GM23248 (cell line): ENCODE measurements at regions not wholly inside any gene's neighbourhood (a gene's known extent, or its start where the extent isn't known, plus 50 kb on each side); places are given as distances from the start of the nearest gene placed in this dataset.

ENCODE experiments used
- DNase-seq: peaks from one replicate; pipeline ENCODE4 v3.0.0-alpha.2; 2015
- H2AFZ ChIP-seq: fragments of 200-600 bp; sonication (generic); 2 replicates; pipeline ENCODE4 v1.6.1; 2016; ENCODE audit warnings: antibody characterized with exemption
- H3F3A ChIP-seq: fragments of 200-600 bp; sonication (generic); 2 replicates; pipeline ENCODE4 v1.6.1; 2016; ENCODE audit warnings: mild to moderate bottlenecking, antibody characterized with exemption, mixed run types; ENCODE audit not compliant: insufficient read depth
- H3K27ac ChIP-seq: fragments of 200-600 bp; sonication (generic); 2 replicates; pipeline ENCODE4 v1.5.1; 2016; ENCODE audit warnings: mild to moderate bottlenecking
- H3K27me3 ChIP-seq: fragments of 200-600 bp; sonication (generic); replicated peaks from 2 replicates; pipeline ENCODE4 v1.6.1; 2016; ENCODE audit warnings: mild to moderate bottlenecking; ENCODE audit not compliant: insufficient read depth
- H3K36me3 ChIP-seq: fragments of 200-600 bp; sonication (generic); 2 replicates; pipeline ENCODE4 v1.6.1; 2016; ENCODE audit warnings: low read depth, mild to moderate bottlenecking
- H3K4me1 ChIP-seq: fragments of 200-600 bp; sonication (generic); 2 replicates; pipeline ENCODE4 v1.6.1; 2016; ENCODE audit warnings: mild to moderate bottlenecking; ENCODE audit not compliant: insufficient read depth
- H3K4me2 ChIP-seq: fragments of 200-600 bp; sonication (generic); one replicate; pipeline ENCODE4 v1.6.1; 2016; ENCODE audit warnings: mild to moderate bottlenecking; ENCODE audit not compliant: unreplicated experiment
- H3K4me3 ChIP-seq: fragments of 200-600 bp; sonication (generic); 2 replicates; pipeline ENCODE4 v1.5.1; 2016; ENCODE audit warnings: mild to moderate bottlenecking
- H3K79me2 ChIP-seq: fragments of 200-600 bp; sonication (generic); 2 replicates; pipeline ENCODE4 v1.6.1; 2016; ENCODE audit warnings: mild to moderate bottlenecking; ENCODE audit not compliant: insufficient read depth
- H3K9ac ChIP-seq: fragments of 200-600 bp; sonication (generic); 2 replicates; pipeline ENCODE4 v1.6.1; 2016; ENCODE audit warnings: mild to moderate bottlenecking
- H3K9me2 ChIP-seq: fragments of 200-600 bp; sonication (generic); 2 replicates; pipeline ENCODE4 v1.6.1; 2016; ENCODE audit warnings: mixed run types, mild to moderate bottlenecking, moderate library complexity; ENCODE audit not compliant: insufficient read depth
- H3K9me3 ChIP-seq: fragments of 200-600 bp; sonication (generic); one replicate; pipeline ENCODE4 v1.6.1; 2017; ENCODE audit warnings: low read depth
- H4K20me1 ChIP-seq: fragments of 200-600 bp; sonication (generic); 2 replicates; pipeline ENCODE4 v1.6.0; 2016; ENCODE audit not compliant: insufficient read depth
- EZH2 ChIP-seq: fragments of 200-600 bp; sonication (generic); IDR thresholded peaks from 2 replicates; pipeline ENCODE4 v1.6.1; 2018; ENCODE audit warnings: antibody characterized with exemption, mild to moderate bottlenecking; ENCODE audit not compliant: insufficient read depth, poor library complexity, severe bottlenecking
- EZH2phosphoT487 ChIP-seq: fragments of 200-600 bp; sonication (generic); IDR thresholded peaks from 2 replicates; pipeline ENCODE4 v1.6.1; 2018; ENCODE audit warnings: antibody characterized with exemption, moderate library complexity, mild to moderate bottlenecking, low read depth; ENCODE audit not compliant: insufficient read depth
- WGBS, 2 experiments: methylation state at CpG; one replicate each; pipeline ENCODE4 v1.1.6; 2015 to 2017; ENCODE audit warnings: low lambda C conversion rate in 2 of 2, low coverage in 1 of 2; ENCODE audit errors: missing lambda C conversion rate in 2 of 2; 5-methylcytosine and 5-hydroxymethylcytosine counted together
- in situ Hi-C: fragments of 300-500 bp; cut with MboI; formaldehyde crosslinking; loops from 2 replicates; pipeline ENCODE4 v1.15.0; 2020

GRCh38 chr12:65524666-65525065, 246.2 kb downstream of the MSRB3 start:
- peak; percentile 91 for DNase-seq
- Histone ChIP-seq H2AFZ (no peak overlapping the region), H3K9me3 (no peaks in the 10 kb centered on the region), H3K36me3 (no peaks in the 10 kb centered on the region), H3K27ac (peak overlapping the region; percentile 83), H3F3A (peaks cover 46% of the 10 kb centered on the region), H3K4me1 (peaks cover 40% of the 10 kb centered on the region), H4K20me1 (no peaks in the 10 kb centered on the region), H3K9ac (0 out of 2 replicates have a peak overlapping the region, but pooled peaks have one; percentile 1), H3K9me2 (no peaks in the 10 kb centered on the region), H3K27me3 (no peaks in the 10 kb centered on the region), H3K79me2 (no peaks in the 10 kb centered on the region), H3K4me2 (peak overlapping the region; percentile 12), H3K4me3 (no peak overlapping the region)
- in situ Hi-C loops = no loop called here
- 2 to 6% methylated on average over 2 of the region's 2 CpGs for WGBS, 2 experiments
- TF ChIP-seq EZH2 = no peak
- no peak for TF ChIP-seq EZH2phosphoT487

- H3F3A ChIP-seq = peaks cover 46% of the 10 kb centered on the region
- H3K9me2 ChIP-seq = no peaks in the 10 kb centered on the region
- peak overlapping the region; percentile 51; the same call in 1 of the 2 replicates for H3K9ac ChIP-seq
- peak; percentile 97 for DNase-seq
- no peak overlapping the region for H2AFZ ChIP-seq
- 3 to 4% methylated on average over 3 of the region's 3 CpGs for WGBS, 2 experiments
- H3K4me3 ChIP-seq = no peak overlapping the region
- no peaks in the 10 kb centered on the region for H3K79me2 ChIP-seq
- H3K36me3 ChIP-seq = no peaks in the 10 kb centered on the region
- in situ Hi-C loops = no loop called here
- H3K4me1 ChIP-seq = peaks cover 40% of the 10 kb centered on the region
- peak overlapping the region; percentile 12 for H3K4me2 ChIP-seq
- TF ChIP-seq EZH2 = no peak
- no peak for TF ChIP-seq EZH2phosphoT487
- H3K9me3 ChIP-seq = no peaks in the 10 kb centered on the region
- no peaks in the 10 kb centered on the region for H3K27me3 ChIP-seq
- H3K27ac ChIP-seq = peak overlapping the region; percentile 83
- no peaks in the 10 kb centered on the region for H4K20me1 ChIP-seq
Observed at GRCh38 chr12:65525491-65526141, 247.1 kb downstream of the MSRB3 start.

GRCh38 chr12:65526311-65526710, 247.8 kb downstream of the MSRB3 start:
- no peaks in the 10 kb centered on the region for H4K20me1 ChIP-seq
- H3K9me3 ChIP-seq = no peaks in the 10 kb centered on the region
- in situ Hi-C loops = no loop called here
- H3K4me2 ChIP-seq = peak overlapping the region; percentile 23
- peaks cover 40% of the 10 kb centered on the region for H3K4me1 ChIP-seq
- peaks cover 46% of the 10 kb centered on the region for H3F3A ChIP-seq
- peak; percentile 75 for DNase-seq
- H3K9me2 ChIP-seq = no peaks in the 10 kb centered on the region
- H3K27ac ChIP-seq = peak overlapping the region; percentile 83
- no peaks in the 10 kb centered on the region for H3K79me2 ChIP-seq
- TF ChIP-seq EZH2 = no peak
- TF ChIP-seq EZH2phosphoT487 = no peak
- H3K36me3 ChIP-seq = no peaks in the 10 kb centered on the region
- no peak overlapping the region for H3K4me3 ChIP-seq
- H3K9ac ChIP-seq = peak overlapping the region; percentile 51
- H2AFZ ChIP-seq = no peak overlapping the region
- no peaks in the 10 kb centered on the region for H3K27me3 ChIP-seq
- WGBS, 2 experiments = 31 to 55% methylated on average over 2 of the region's 2 CpGs

- Histone ChIP-seq H3K4me3 (no peak overlapping the region), H3K27me3 (no peaks in the 10 kb centered on the region), H2AFZ (no peak overlapping the region), H4K20me1 (no peaks in the 10 kb centered on the region), H3K4me2 (no peak overlapping the region), H3K27ac (no peak overlapping the region), H3K9me2 (no peaks in the 10 kb centered on the region), H3K4me1 (peaks cover 53% of the 10 kb centered on the region), H3K9me3 (no peaks in the 10 kb centered on the region), H3F3A (peaks cover 51% of the 10 kb centered on the region), H3K36me3 (no peaks in the 10 kb centered on the region), H3K79me2 (no peaks in the 10 kb centered on the region), H3K9ac (no peak overlapping the region)
- WGBS, 2 experiments = 98 to 99% methylated on average over 3 of the region's 3 CpGs
- TF ChIP-seq EZH2phosphoT487 (no peak), EZH2 (no peak)
- in situ Hi-C loops = no loop called here
- no peak for DNase-seq
Observed at GRCh38 chr12:65528127-65528526, 249.6 kb downstream of the MSRB3 start.

GRCh38 chr12:65529106-65529505, 250.6 kb downstream of the MSRB3 start:
- no peaks in the 10 kb centered on the region for H3K36me3 ChIP-seq
- H3K9me3 ChIP-seq = no peaks in the 10 kb centered on the region
- no peaks in the 10 kb centered on the region for H3K79me2 ChIP-seq
- H2AFZ ChIP-seq = no peak overlapping the region
- H3K9ac ChIP-seq = no peak overlapping the region
- H4K20me1 ChIP-seq = no peaks in the 10 kb centered on the region
- WGBS, 2 experiments = 95 to 100% methylated on average over 2 of the region's 2 CpGs
- TF ChIP-seq EZH2phosphoT487 = no peak
- TF ChIP-seq EZH2 = no peak
- H3F3A ChIP-seq = peaks cover 41% of the 10 kb centered on the region
- H3K4me2 ChIP-seq = no peak overlapping the region
- DNase-seq = no peak
- peaks cover 48% of the 10 kb centered on the region for H3K4me1 ChIP-seq
- no peak overlapping the region for H3K27ac ChIP-seq
- H3K4me3 ChIP-seq = no peak overlapping the region
- H3K9me2 ChIP-seq = no peaks in the 10 kb centered on the region
- in situ Hi-C loops = no loop called here
- no peaks in the 10 kb centered on the region for H3K27me3 ChIP-seq
